Choroid plexus epithelial cell (primary cell): ENCODE measurements at regions not wholly inside any gene's neighbourhood (a gene's known extent, or its start where the extent isn't known, plus 50 kb on each side); places are given as distances from the start of the nearest gene placed in this dataset.

Source experiments
- DNase-seq: peaks from one replicate; pipeline ENCODE4 v3.0.0-alpha.2; 2010; ENCODE audit warnings: low read depth
- H3K4me3 ChIP-seq: 2 replicates; pipeline ENCODE4 v1.5.1; 2011; ENCODE audit warnings: low read depth, mild to moderate bottlenecking, control low read depth, low read length, moderate library complexity
- CTCF ChIP-seq: conservative IDR thresholded peaks from 2 replicates; pipeline ENCODE4 v1.5.1; 2011; ENCODE audit warnings: low read depth, mild to moderate bottlenecking, control low read depth, inconsistent platforms, low read length, moderate library complexity

- no peak overlapping the region for H3K4me3 ChIP-seq
- no peak for DNase-seq
- TF ChIP-seq CTCF = no peak
Measured at GRCh38 chr9:108683245-108683644, 172.5 kb downstream of the ACTL7B start.

DNA sequence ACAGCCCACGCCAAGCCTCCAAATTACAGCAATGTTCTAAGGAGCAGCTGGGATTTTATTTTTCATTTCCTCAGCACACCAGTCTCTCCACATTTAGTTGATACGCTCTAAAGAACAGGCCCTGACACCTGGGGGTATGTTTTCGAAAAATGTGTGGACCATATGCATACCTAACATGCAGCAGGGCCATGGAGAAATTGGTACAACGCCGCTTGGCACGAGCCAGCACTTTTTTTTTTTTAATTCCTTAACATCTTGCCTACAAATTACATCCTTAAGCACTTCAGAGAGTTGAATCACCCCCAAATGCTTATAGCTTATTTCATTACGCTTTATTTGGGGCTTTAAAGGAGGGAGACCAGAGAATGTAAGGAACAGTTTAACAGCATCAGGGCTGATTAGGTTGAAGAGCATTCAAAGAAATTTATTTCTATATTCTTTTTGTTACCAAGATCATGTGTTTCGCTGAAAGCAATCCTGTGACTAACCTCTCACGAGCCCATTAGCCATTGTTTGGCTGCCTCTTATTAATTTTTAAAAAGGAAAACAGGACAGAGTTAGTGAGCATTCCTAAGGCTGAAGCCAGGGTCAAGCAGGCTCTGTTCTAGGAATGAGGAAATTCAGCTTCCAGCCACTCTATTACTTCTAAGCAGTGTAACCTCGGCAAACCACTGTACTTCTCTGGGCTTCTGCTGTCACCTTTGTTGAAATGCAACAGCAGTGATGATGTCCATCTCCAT is 173.8 kb downstream of the ACTL7B start:
- no peak overlapping the region for H3K4me3 ChIP-seq
- no peak for TF ChIP-seq CTCF
- DNase-seq = no peak

GRCh38 chr9:108680946-108681345 is 174.8 kb downstream of the ACTL7B start:
- no peak for TF ChIP-seq CTCF
- no peak overlapping the region for H3K4me3 ChIP-seq
- DNase-seq = no peak

DNA sequence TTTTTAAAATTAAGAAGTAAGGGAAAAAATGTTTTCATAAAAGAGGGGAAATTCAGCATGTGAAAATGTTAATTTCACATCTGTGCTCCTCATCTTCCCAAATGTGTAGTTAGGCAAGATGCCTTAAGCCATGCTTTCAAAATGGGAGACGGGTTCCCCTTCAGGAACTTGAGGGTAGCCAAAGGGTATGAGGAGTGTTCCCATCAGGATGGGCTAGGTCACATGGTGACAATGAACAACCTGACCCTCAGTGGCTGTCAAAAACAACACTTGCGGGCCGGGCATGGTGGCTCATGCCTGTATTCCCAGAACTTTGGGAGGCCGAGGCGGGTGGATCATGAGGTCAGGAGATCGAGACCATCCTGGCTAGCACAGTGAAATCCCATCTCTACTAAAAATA is 178.0 kb downstream of the ACTL7B start:
- no peak overlapping the region for H3K4me3 ChIP-seq
- DNase-seq = no peak
- no peak for TF ChIP-seq CTCF

DNA sequence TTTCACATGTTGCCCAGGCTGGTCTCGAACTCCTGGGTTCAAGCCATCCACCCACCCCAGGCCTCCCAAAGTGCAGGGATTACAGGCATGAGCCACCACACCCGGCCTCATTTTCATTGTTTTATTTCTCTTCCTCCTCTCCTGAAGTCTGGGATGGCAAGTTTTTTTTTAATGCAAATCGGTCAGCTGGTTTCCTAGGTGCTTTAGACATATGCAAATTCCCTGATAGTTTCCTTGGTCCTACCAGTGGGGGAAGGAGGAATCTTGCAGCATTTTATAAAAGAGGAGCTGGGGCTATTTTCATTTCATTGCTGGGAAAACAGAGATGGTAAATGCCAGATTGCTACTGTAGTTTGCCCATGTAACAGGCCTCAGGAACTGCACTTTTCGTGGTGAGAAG is 179.4 kb downstream of the ACTL7B start:
- no peak for TF ChIP-seq CTCF
- DNase-seq = no peak
- no peak overlapping the region for H3K4me3 ChIP-seq

- TF ChIP-seq CTCF = no peak
- H3K4me3 ChIP-seq = no peak overlapping the region
- no peak for DNase-seq
Measured at GRCh38 chr9:108675708-108676107, 180.1 kb downstream of the ACTL7B start.
